Psoas muscle (tissue), 7 donors: ENCODE measurements at regions not wholly inside any gene's neighbourhood (a gene's known extent, or its start where the extent isn't known, plus 50 kb on each side); places are given as distances from the start of the nearest gene placed in this dataset.

Experiments
- ATAC-seq, 4 donors: fragments of 200-7000 bp; cut with Tn5 transposase; one replicate each; pipeline ENCODE4 v1.9.1; 2020; ENCODE audit warnings: moderate library complexity in 3 of 4, mild to moderate bottlenecking in 2 of 4
- DNase-seq, 2 donors: peaks; one replicate each; pipeline ENCODE4 v3.0.0-alpha.2; 2020
- H3K27ac ChIP-seq: fragments of 200-600 bp; one replicate; pipeline ENCODE4 v1.8.0; 2022
- H3K27me3 ChIP-seq, 3 donors: fragments of 200-600 bp in 1 of 3; one replicate each; pipeline versions ENCODE4 v1.6.1 to v1.8.0; 2013 to 2022; ENCODE audit warnings: low read length in 2 of 3, mild to moderate bottlenecking in 2 of 3, moderate library complexity in 1 of 3; ENCODE audit not compliant: insufficient read depth in 3 of 3
- H3K36me3 ChIP-seq, 2 donors: fragments of 200-600 bp in 1 of 2; one replicate each; pipeline versions ENCODE4 v1.6.1 to v1.8.0; 2013 to 2022; ENCODE audit warnings: low read depth in 1 of 2, mild to moderate bottlenecking in 1 of 2, moderate library complexity in 1 of 2; ENCODE audit not compliant: insufficient read depth in 1 of 2
- H3K4me1 ChIP-seq: fragments of 200-600 bp; one replicate; pipeline ENCODE4 v1.8.0; 2022
- H3K4me3 ChIP-seq: fragments of 200-600 bp; one replicate; pipeline ENCODE4 v1.8.0; 2022; ENCODE audit warnings: mild to moderate bottlenecking
- H3K9me3 ChIP-seq: fragments of 200-600 bp; one replicate; pipeline ENCODE4 v1.8.0; 2022
- WGBS, 3 donors: extraction: QIAGEN DNeasy Blood & Tissue Kit; methylation state at CpG; one replicate each; pipeline versions ENCODE4 v1.1.6 to v1.1.7; 2013; 5-methylcytosine and 5-hydroxymethylcytosine counted together
- intact Hi-C, 2 donors: fragments of 100-400 bp; cut with DNase I; formaldehyde crosslinking; loops; one replicate each; pipeline versions ENCODE4 v1.11.0 to v1.14.2; 2022
- TF ChIP-seq, protein P1 (sequence below): fragments of 200-600 bp; IDR thresholded peaks from one replicate; pipeline ENCODE4 v1.8.0; 2022; ENCODE audit warnings: antibody characterized with exemption
- donor health status: healthy with polysubstance abuse.
- donor health status: DM: no; HTN: no; CAD: no; lungs with moderate emphysema.
- donor health status: Bipolar disorder and iron deficiency.
- donor health status: healthy.
- donor health status: DM: yes; HTN: yes; CAD: no.
- donor health status: DM: no; HTN: no; CAD: no.
- donor health status: DM: yes; HTN: yes; CAD: no.

DNA sequence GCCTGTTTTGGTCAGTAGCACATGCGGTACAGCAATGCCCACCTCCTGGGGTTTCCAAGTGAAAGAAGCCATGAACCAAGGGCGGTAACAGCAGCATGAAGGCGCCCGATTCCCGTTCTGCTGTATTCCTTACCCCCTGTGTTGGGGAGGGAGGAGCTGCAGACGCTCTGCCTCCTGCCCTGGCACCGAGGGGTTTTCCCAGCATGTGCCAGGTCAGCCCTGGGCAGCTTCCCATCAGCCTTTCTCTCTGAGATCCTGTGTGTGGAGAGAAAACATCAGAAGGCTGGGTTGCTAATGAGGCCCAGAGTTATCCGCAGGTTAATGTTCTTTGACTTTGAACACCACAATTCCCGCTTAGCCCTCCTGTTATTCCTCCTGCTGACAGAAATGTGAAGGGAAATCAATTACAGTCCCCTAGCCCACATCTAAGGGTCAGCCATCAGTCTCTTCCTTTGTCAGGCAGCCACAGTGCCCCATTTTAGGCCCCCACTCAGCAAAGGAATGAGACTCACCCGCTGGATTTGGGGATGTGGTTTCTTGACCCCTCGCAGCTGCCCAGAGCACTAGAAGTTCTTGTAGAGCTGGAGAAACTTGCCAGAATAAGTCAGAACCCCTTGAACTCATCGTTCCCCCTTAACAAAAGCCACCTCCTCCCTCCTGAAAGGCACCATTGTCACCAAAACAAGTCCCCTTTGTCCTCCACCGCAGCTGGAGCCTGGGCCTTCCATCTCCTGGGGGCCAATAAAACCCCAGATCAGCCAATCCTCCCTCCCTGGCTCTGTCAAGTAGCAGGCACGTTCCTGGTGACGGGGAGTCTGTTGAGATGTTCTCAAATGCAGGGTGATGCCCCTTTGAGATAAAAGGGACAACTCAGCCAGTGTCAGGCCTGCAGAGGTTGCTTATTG is 168.5 kb downstream of the KATNIP start:
- TF ChIP-seq, protein P1, sequence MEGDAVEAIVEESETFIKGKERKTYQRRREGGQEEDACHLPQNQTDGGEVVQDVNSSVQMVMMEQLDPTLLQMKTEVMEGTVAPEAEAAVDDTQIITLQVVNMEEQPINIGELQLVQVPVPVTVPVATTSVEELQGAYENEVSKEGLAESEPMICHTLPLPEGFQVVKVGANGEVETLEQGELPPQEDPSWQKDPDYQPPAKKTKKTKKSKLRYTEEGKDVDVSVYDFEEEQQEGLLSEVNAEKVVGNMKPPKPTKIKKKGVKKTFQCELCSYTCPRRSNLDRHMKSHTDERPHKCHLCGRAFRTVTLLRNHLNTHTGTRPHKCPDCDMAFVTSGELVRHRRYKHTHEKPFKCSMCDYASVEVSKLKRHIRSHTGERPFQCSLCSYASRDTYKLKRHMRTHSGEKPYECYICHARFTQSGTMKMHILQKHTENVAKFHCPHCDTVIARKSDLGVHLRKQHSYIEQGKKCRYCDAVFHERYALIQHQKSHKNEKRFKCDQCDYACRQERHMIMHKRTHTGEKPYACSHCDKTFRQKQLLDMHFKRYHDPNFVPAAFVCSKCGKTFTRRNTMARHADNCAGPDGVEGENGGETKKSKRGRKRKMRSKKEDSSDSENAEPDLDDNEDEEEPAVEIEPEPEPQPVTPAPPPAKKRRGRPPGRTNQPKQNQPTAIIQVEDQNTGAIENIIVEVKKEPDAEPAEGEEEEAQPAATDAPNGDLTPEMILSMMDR, result no peak
- Histone ChIP-seq H3K4me1 (peaks cover 4% of the 10 kb centered on the region), H3K36me3 (no peaks in the 10 kb centered on the region), H3K27ac (no peak overlapping the region), H3K9me3 (no peaks in the 10 kb centered on the region), H3K27me3 (no peaks in the 10 kb centered on the region), H3K4me3 (no peak overlapping the region)
- intact Hi-C loops, result no loop called here
- no peak for ATAC-seq
- peak in 1 of 2 donors; percentile 35 for DNase-seq
- WGBS, 3 donors, result 72 to 85% (median 74%) methylated on average over 15 of the region's 15 CpGs

DNA sequence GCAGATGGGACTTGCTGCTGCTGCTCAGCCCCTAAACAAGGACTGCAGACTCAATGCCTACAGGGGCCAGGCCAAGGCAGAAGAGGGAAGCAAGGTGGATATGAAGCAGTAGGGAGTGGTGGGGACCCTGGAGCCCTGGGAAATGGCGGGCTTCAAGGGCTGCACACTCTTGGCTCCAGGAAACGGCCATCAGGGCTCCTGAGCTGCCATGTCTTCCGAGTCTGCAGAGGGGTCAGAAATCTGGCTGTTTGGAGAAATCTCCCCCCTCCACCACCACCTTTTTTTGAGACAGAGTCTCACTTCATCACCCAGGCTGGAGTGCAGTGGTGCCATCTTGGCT is 169.1 kb downstream of the KATNIP start:
- TF ChIP-seq, protein P1, result no peak
- 93 to 100% (median 94%) methylated on average over 3 of the region's 3 CpGs for WGBS, 3 donors
- Histone ChIP-seq H3K27ac (no peak overlapping the region), H3K36me3 (no peaks in the 10 kb centered on the region), H3K27me3 (no peaks in the 10 kb centered on the region), H3K4me1 (peaks cover 4% of the 10 kb centered on the region), H3K9me3 (no peaks in the 10 kb centered on the region), H3K4me3 (no peak overlapping the region)
- ATAC-seq, result no peak
- DNase-seq, result no peak
- intact Hi-C loops, result no loop called here

DNA sequence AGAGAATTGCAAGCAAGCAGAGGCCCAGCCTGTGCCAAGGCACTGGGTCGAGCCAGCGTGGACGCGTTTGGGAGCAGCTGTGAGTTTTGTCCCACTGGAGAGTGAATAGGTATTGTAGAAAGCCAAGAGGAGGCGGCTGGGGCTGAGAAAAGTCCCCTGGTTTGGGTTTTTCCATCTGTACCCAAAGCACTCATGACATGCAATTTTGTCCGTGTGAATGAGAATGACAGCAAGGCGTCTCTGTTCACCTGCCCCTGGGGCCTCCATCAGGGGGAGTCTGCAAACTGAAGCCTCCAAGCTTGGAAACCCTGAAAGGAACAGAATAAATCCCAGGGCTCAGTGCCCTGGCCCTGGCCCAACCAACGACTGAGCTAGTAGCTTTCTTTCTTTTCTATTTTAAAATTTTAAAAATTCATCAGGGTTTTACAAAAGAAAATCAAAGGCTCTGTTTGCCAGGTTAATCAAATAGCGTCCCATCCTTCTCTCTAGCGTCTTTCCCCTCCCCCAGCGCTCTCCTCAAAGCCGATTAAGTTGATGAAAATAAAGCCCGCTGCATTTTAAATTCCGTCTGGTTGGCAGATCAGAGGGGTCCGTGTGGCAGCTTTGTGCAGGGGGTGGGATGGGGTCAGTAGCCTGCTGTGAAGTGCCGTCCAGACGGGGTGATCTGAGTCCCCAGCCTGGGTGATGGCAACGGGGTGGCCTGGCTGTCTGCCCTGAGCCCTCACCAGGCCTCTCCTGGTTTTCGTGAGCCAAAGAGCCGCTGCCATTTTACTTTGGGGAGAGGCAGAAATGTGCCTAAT is 171.0 kb downstream of the KATNIP start:
- H3K27me3 ChIP-seq, result no peaks in the 10 kb centered on the region
- TF ChIP-seq, protein P1, result no peak
- intact Hi-C loops, result no loop called here
- ATAC-seq (peak in 1 of 4 donors; percentile 17), DNase-seq (peak in 1 of 2 donors; percentile 27)
- no peaks in the 10 kb centered on the region for H3K36me3 ChIP-seq
- H3K27ac ChIP-seq, result no peak overlapping the region
- WGBS, 3 donors, result 32 to 53% (median 36%) methylated on average over 20 of the region's 20 CpGs
- no peak overlapping the region for H3K4me3 ChIP-seq
- H3K9me3 ChIP-seq, result no peaks in the 10 kb centered on the region
- H3K4me1 ChIP-seq, result peaks cover 4% of the 10 kb centered on the region

DNA sequence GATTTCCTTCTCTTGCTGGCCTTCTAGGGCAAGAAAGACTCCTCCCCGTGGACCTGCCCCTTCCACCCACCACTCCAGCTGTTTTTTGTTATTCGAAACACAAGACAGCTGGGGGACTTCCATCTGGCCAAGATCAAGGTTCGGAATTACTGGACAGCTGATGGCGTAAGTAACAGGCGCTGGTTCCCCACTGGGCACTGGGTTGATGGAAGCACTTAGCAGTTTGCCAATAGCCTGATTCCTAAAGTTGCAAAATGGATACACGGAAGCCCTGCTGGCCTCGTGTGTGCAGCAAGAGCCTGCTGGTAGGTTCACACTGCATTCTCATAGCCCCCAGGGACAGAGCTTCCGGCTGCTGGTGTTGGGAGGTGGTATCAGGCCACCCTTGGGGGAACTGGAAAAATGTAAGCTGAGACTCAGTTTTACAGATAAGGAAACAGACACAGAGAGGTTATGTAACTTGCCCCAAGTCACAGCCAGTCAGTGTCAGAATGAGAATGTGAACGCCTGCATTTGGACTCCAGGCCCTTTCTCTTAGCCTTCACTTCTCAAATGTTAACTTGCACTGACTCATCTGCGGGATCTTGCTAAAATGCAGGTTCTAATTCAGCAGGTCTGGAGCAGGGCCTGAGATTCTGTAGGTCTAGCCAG is 171.7 kb downstream of the KATNIP start:
- H3K27me3 ChIP-seq, result no peaks in the 10 kb centered on the region
- H3K9me3 ChIP-seq, result no peaks in the 10 kb centered on the region
- intact Hi-C loops, result no loop called here
- WGBS, 3 donors, result 34 to 44% (median 37%) methylated on average over 10 of the region's 10 CpGs
- peak; percentile 61 to 82 (median 82) for ATAC-seq
- DNase-seq, result peak; percentile 73 to 83
- H3K4me1 ChIP-seq, result peaks cover 4% of the 10 kb centered on the region
- H3K4me3 ChIP-seq, result no peak overlapping the region
- TF ChIP-seq, protein P1, result no peak
- H3K36me3 ChIP-seq, result peaks cover 0 to 2% of the 10 kb centered on the region in 2 donors
- H3K27ac ChIP-seq, result no peak overlapping the region
